ENCODE measurements at regions not wholly inside any gene's neighbourhood (a gene's known extent, or its start where the extent isn't known, plus 50 kb on each side); places are given as distances from the start of the nearest gene placed in this dataset.

DNA sequence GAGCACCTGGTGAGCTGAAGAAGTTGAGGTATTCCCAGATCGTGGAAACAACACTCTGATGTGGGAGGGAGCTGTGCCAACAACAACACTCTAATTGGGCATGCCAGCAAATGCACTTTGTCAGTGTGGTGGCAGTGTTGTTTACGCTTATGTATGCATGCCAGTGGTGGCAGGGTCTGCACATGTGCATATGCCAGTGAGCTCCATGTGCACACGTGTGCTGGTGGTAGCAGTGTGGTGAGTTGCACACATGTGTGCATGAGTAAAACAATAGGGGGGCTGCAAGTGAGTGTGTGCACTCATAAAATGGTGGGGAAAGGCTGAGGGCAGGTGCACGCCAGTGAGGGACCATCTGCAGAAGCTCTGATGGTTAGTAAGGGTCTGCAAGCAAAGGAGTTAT lies 134.2 kb downstream of the DMRTA1 start:
- H3F3A ChIP-seq (ENCODE audit: control insufficient read depth, insufficient read depth) = no peaks in the 10 kb centered on the region
- TF ChIP-seq EZH2phosphoT487 (IDR thresholded peaks at IDR 0.05; ENCODE audit: borderline replicate concordance, low read length) = no peak
- TF ChIP-seq, protein P1, sequence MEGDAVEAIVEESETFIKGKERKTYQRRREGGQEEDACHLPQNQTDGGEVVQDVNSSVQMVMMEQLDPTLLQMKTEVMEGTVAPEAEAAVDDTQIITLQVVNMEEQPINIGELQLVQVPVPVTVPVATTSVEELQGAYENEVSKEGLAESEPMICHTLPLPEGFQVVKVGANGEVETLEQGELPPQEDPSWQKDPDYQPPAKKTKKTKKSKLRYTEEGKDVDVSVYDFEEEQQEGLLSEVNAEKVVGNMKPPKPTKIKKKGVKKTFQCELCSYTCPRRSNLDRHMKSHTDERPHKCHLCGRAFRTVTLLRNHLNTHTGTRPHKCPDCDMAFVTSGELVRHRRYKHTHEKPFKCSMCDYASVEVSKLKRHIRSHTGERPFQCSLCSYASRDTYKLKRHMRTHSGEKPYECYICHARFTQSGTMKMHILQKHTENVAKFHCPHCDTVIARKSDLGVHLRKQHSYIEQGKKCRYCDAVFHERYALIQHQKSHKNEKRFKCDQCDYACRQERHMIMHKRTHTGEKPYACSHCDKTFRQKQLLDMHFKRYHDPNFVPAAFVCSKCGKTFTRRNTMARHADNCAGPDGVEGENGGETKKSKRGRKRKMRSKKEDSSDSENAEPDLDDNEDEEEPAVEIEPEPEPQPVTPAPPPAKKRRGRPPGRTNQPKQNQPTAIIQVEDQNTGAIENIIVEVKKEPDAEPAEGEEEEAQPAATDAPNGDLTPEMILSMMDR (IDR thresholded peaks at IDR 0.05; ENCODE audit: low read depth, low read length, poor library complexity, severe bottlenecking) = no peak
- H3K27me3 ChIP-seq (ENCODE audit: control insufficient read depth, low read length) = no peaks in the 10 kb centered on the region
- H4K20me1 ChIP-seq (ENCODE audit: control insufficient read depth, insufficient read depth, low read depth, low read length) = no peaks in the 10 kb centered on the region
- H3K4me2 ChIP-seq (ENCODE audit: low read length) = no peak overlapping the region
- no peaks in the 10 kb centered on the region for H3K79me2 ChIP-seq (ENCODE audit: control insufficient read depth, low read length)
- H3K27ac ChIP-seq (ENCODE audit: low read depth, low read length) = no peak overlapping the region
- H3K4me1 ChIP-seq (ENCODE audit: control insufficient read depth, low read length) = no peaks in the 10 kb centered on the region
- no peaks in the 10 kb centered on the region for H3K9me2 ChIP-seq (replicated peaks; ENCODE audit: control insufficient read depth, low read length)
- no peak overlapping the region for H3K4me3 ChIP-seq (ENCODE audit: low read length)
- no peaks in the 10 kb centered on the region for H3K9me3 ChIP-seq (ENCODE audit: control insufficient read depth, insufficient read depth, low read length)
- no peaks in the 10 kb centered on the region for H3K36me3 ChIP-seq (ENCODE audit: control insufficient read depth, low read length)

DNA sequence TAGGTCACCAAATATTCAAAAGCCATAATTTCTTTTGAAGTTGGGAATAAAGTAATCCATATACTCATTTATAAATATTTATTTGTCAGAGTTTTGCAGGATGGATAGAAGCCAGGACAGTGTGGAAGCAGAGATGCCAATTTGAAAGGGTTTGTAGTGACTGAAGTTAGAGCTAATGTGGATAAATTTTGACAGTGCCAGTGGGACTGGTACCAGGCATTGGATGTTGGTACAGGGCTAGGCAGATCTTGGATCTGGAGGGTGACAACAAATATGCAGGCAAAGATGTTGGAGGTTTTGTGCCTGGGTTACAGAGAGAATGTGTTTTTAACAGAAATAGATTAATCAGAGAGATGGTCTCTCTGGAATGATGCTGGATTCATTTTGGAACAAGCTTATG lies 135.6 kb downstream of the DMRTA1 start:
- Histone ChIP-seq H3K9me3 (ENCODE audit: control insufficient read depth, insufficient read depth, low read length) (no peaks in the 10 kb centered on the region), H3K27ac (ENCODE audit: low read depth, low read length) (no peak overlapping the region), H3K9me2 (replicated peaks; ENCODE audit: control insufficient read depth, low read length) (no peaks in the 10 kb centered on the region), H3K27me3 (ENCODE audit: control insufficient read depth, low read length) (no peaks in the 10 kb centered on the region), H3F3A (ENCODE audit: control insufficient read depth, insufficient read depth) (no peaks in the 10 kb centered on the region), H3K4me2 (ENCODE audit: low read length) (no peak overlapping the region), H3K79me2 (ENCODE audit: control insufficient read depth, low read length) (no peaks in the 10 kb centered on the region), H4K20me1 (ENCODE audit: control insufficient read depth, insufficient read depth, low read depth, low read length) (no peaks in the 10 kb centered on the region), H3K4me3 (ENCODE audit: low read length) (no peak overlapping the region), H3K36me3 (ENCODE audit: control insufficient read depth, low read length) (no peaks in the 10 kb centered on the region), H3K4me1 (ENCODE audit: control insufficient read depth, low read length) (no peaks in the 10 kb centered on the region)
- TF ChIP-seq, protein P1 (IDR thresholded peaks at IDR 0.05; ENCODE audit: low read depth, low read length, poor library complexity, severe bottlenecking) = no peak
- TF ChIP-seq EZH2phosphoT487 (IDR thresholded peaks at IDR 0.05; ENCODE audit: borderline replicate concordance, low read length) = no peak

DNA sequence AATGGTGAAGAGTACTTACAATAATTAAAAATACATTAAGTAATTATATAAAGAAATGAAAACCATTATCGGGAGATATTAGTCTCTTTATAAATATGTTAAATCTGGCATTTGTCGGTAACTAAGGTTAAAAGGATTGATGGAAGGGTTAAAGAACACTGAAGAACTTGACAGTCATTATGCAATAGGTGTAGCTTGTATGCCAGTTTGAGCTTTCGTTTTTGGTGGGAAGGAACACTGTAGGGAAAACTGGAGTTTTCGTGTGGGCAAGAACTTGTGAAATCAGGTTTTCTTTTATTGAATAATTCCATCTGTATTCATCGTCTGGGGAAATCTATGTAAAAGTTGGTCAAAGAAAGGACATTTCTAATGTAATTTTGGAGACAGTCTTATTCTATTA lies 142.3 kb downstream of the DMRTA1 start:
- Histone ChIP-seq H3F3A (ENCODE audit: control insufficient read depth, insufficient read depth) (no peaks in the 10 kb centered on the region), H3K9me2 (replicated peaks; ENCODE audit: control insufficient read depth, low read length) (no peaks in the 10 kb centered on the region), H3K4me2 (ENCODE audit: low read length) (no peak overlapping the region), H3K4me3 (ENCODE audit: low read length) (no peak overlapping the region), H3K27ac (ENCODE audit: low read depth, low read length) (no peak overlapping the region), H3K9me3 (ENCODE audit: control insufficient read depth, insufficient read depth, low read length) (no peaks in the 10 kb centered on the region), H3K79me2 (ENCODE audit: control insufficient read depth, low read length) (no peaks in the 10 kb centered on the region), H3K4me1 (ENCODE audit: control insufficient read depth, low read length) (no peaks in the 10 kb centered on the region), H3K36me3 (ENCODE audit: control insufficient read depth, low read length) (no peaks in the 10 kb centered on the region), H4K20me1 (ENCODE audit: control insufficient read depth, insufficient read depth, low read depth, low read length) (no peaks in the 10 kb centered on the region), H3K27me3 (ENCODE audit: control insufficient read depth, low read length) (no peaks in the 10 kb centered on the region)
- TF ChIP-seq EZH2phosphoT487 (IDR thresholded peaks at IDR 0.05; ENCODE audit: borderline replicate concordance, low read length) = no peak
- TF ChIP-seq, protein P1 (IDR thresholded peaks at IDR 0.05; ENCODE audit: low read depth, low read length, poor library complexity, severe bottlenecking) = no peak

Data from DOHH2 (cell line).